GM12873 (cell line): ENCODE measurements at regions not wholly inside any gene's neighbourhood (a gene's known extent, or its start where the extent isn't known, plus 50 kb on each side); places are given as distances from the start of the nearest gene placed in this dataset.

Experiments
- CTCF ChIP-seq: IDR thresholded peaks from 2 replicates; pipeline ENCODE4 v1.5.1; 2012; ENCODE audit warnings: low read depth, mild to moderate bottlenecking, moderate library complexity, low read length, control low read depth; ENCODE audit not compliant: insufficient read depth; ENCODE audit errors: missing control alignments

GRCh38 chr5:10904862-10905432 lies 143.9 kb upstream of the DAP start:
- no peak for TF ChIP-seq CTCF

DNA sequence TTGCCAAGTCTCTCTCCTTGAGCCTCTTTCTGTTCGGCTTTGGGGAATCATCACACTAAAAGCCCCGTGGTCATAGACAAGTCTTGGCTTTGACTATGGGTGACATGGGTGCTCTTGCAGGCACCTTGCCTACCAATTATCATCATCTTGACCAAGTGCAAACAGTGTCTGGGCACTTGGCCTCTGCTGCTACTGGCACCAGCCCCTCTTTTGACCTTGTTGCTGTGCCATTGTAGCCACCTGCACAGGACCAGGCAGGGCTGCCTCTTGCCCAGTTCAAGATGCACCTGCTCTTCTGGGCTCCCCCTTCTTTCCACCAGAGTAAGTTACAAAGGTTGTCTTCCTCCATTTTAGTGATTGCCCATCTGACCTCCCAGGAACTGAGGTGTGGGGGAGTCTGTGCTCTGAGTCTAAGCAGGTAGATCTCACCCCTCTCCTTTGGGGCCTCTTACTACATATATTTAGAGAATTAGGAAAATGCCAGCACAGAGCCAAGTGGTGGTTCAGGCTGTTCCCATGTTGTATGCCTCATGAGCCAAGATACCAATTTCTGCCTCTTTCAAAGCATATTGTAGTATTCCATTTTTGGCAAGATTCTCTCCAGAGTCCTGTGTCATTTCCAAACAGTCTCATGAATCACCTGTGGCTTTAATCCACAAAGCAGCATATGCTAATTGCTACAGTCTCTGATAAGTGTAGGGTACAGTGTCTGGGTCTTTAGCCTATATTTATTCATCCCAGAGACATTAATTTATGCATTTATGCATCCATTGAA lies 142.9 kb upstream of the DAP start:
- no peak for TF ChIP-seq CTCF

DNA sequence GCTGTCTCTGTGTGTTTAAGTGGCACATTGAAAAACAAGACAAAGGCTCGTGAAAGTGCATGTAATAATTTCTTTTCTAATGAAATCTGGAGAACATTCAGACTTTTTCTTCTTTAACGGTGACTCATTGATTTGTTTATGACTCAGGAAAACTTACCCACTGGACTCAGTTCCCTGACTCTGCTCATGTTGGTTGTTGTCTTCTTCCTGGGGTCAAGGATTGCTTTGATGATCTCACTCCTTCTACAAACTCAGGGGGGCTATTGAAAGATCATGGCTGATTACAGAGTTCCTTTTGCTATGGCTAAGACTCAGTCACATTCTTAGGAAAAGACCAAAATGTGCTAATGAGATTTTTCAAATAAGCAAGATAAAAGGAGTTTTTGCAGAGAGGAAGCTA lies 141.1 kb upstream of the DAP start:
- TF ChIP-seq CTCF = no peak

GRCh38 chr5:10898514-10898913 lies 137.5 kb upstream of the DAP start:
- no peak for TF ChIP-seq CTCF

- no peak for TF ChIP-seq CTCF
Measured at GRCh38 chr5:10896016-10896415, 135.0 kb upstream of the DAP start.

GRCh38 chr5:10894445-10895054 lies 133.5 kb upstream of the DAP start:
- no peak for TF ChIP-seq CTCF

GRCh38 chr5:10892911-10893215 lies 131.8 kb upstream of the DAP start:
- no peak for TF ChIP-seq CTCF
